NB4 (cell line): ENCODE measurements at regions not wholly inside any gene's neighbourhood (a gene's known extent, or its start where the extent isn't known, plus 50 kb on each side); places are given as distances from the start of the nearest gene placed in this dataset.

Source experiments
- DNase-seq: peaks from one replicate; pipeline ENCODE4 v3.0.0; 2010; ENCODE audit warnings: low read depth
- H3K4me3 ChIP-seq: one replicate; pipeline ENCODE4 v1.5.1; 2011; ENCODE audit warnings: mild to moderate bottlenecking, low read depth, low read length, moderate library complexity
- MYC ChIP-seq: IDR thresholded peaks from 2 replicates; pipeline ENCODE4 v1.6.1; 2011; ENCODE audit warnings: low read depth, low read length
- POLR2A ChIP-seq: IDR thresholded peaks from 2 replicates; pipeline ENCODE4 v1.6.1; 2011; ENCODE audit warnings: mild to moderate bottlenecking; ENCODE audit not compliant: insufficient read length; ENCODE audit errors: extremely low read depth
- TF ChIP-seq, protein P1 (sequence below): IDR thresholded peaks from 2 replicates; pipeline ENCODE4 v1.6.1; 2011; ENCODE audit warnings: low read depth, low read length
- TF ChIP-seq, protein P2 (sequence below): IDR thresholded peaks from one replicate; pipeline ENCODE4 v1.5.1; 2012; ENCODE audit warnings: low read depth, low read length

- no peak overlapping the region for H3K4me3 ChIP-seq
- TF ChIP-seq, protein P1, sequence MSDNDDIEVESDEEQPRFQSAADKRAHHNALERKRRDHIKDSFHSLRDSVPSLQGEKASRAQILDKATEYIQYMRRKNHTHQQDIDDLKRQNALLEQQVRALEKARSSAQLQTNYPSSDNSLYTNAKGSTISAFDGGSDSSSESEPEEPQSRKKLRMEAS, result no peak
- TF ChIP-seq MYC (no peak), POLR2A (no peak)
- TF ChIP-seq, protein P2, sequence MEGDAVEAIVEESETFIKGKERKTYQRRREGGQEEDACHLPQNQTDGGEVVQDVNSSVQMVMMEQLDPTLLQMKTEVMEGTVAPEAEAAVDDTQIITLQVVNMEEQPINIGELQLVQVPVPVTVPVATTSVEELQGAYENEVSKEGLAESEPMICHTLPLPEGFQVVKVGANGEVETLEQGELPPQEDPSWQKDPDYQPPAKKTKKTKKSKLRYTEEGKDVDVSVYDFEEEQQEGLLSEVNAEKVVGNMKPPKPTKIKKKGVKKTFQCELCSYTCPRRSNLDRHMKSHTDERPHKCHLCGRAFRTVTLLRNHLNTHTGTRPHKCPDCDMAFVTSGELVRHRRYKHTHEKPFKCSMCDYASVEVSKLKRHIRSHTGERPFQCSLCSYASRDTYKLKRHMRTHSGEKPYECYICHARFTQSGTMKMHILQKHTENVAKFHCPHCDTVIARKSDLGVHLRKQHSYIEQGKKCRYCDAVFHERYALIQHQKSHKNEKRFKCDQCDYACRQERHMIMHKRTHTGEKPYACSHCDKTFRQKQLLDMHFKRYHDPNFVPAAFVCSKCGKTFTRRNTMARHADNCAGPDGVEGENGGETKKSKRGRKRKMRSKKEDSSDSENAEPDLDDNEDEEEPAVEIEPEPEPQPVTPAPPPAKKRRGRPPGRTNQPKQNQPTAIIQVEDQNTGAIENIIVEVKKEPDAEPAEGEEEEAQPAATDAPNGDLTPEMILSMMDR, result no peak
- DNase-seq, result no peak
Measured at GRCh38 chr5:124136609-124137008, 609.8 kb downstream of the ZNF608 start.

- no peak for TF ChIP-seq POLR2A
- TF ChIP-seq, protein P2, result no peak
- TF ChIP-seq MYC, result no peak
- TF ChIP-seq, protein P1, result no peak
- no peak overlapping the region for H3K4me3 ChIP-seq
- no peak for DNase-seq
Measured at GRCh38 chr5:124134941-124135340, 611.5 kb downstream of the ZNF608 start.

DNA sequence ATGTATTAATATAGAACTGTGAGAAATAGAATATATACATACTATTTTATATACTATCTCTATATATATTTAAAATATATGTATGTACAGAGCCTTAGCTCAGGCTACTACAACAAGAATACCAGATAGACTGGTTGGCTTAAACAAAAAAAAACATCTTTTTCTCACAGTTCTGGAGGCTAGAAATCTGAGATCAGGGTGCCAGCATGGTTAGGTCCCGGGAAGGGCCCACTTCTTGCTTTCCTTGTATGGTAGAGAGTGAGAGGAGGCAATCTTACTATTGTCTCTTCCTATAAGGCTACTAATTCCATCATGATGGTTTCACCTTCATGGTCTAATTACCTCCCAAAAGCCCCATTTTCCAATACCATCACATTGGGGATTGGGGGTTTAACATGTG lies 613.0 kb downstream of the ZNF608 start:
- no peak for TF ChIP-seq MYC
- TF ChIP-seq, protein P2, result no peak
- TF ChIP-seq, protein P1, result no peak
- TF ChIP-seq POLR2A, result no peak
- DNase-seq, result no peak
- no peak overlapping the region for H3K4me3 ChIP-seq

DNA sequence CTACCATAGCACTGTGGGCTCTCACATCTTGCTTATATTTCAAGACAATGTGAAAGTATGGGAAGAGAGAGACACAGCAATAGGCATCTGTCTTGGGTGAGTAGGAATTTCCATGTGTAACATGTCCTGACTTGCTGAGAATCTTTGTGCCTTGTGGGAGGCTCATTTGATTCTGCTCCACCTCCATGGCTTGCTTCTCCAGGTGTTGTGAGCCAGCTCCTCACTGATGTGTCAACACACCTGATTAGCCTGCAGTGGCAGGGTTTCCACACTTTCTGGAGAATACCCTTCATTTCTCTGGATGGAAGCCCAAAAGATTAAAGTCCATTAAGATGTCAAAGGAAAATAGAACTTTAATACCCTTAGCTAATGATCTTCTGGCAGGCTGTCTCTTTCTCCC lies 613.6 kb downstream of the ZNF608 start:
- H3K4me3 ChIP-seq, result no peak overlapping the region
- DNase-seq, result no peak
- TF ChIP-seq MYC (no peak), POLR2A (no peak)
- TF ChIP-seq, protein P2, result no peak
- TF ChIP-seq, protein P1, result no peak

DNA sequence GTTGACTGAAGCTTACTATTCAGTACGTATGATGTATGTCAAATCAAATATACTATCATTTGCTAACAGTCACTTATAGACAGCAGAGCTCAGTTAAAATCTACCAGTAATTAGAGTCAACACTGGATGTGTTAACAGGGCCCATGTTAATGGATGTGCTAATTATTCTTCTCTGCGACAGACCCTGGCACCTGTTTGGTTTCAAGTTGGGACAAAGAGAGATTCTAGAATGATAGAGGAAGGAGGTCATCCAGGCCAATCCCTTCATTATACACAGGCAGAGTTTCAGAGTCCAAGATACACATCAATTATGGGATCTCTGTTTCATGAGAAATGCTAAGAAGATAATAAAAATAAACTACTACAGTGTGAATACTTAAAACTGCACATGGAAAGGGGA lies 615.0 kb downstream of the ZNF608 start:
- H3K4me3 ChIP-seq, result no peak overlapping the region
- DNase-seq, result no peak
- TF ChIP-seq, protein P1, result no peak
- TF ChIP-seq MYC (no peak), POLR2A (no peak)
- TF ChIP-seq, protein P2, result no peak

DNA sequence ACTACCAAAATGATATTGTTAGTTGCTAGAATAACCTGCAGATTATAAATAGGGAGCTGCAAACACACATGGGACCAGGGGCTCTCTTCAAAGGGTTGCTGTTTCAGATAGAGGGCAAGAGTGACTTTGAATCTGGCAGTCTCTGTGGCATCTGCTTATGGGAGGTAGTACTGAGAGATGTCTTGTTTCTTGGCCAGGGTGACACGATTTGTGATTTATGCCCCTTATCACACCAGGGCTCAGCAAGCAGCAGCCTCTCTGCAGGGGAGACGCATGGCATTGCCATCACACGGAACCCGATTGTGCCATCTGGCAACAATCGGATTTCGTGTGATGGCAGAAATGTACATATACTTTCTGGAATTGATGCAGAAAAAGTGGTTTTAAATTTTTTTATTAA lies 615.6 kb downstream of the ZNF608 start:
- no peak for DNase-seq
- H3K4me3 ChIP-seq, result no peak overlapping the region
- TF ChIP-seq, protein P2, result no peak
- TF ChIP-seq, protein P1, result no peak
- TF ChIP-seq POLR2A, result no peak
- no peak for TF ChIP-seq MYC
